HepG2 (cell line): ENCODE measurements at regions not wholly inside any gene's neighbourhood (a gene's known extent, or its start where the extent isn't known, plus 50 kb on each side); places are given as distances from the start of the nearest gene placed in this dataset.
A peak's percentile ranks its signal among the peaks of the same experiment; 100 is the strongest.

Experiments used
- CENPBD1 ChIP-seq: sonication (generic); formaldehyde crosslinking; IDR thresholded peaks from 2 replicates; pipeline ENCODE4 v1.8.0; 2022; ENCODE audit warnings: missing genetic modification reagents, low read depth, mild to moderate bottlenecking, borderline replicate concordance
- DMAP1 ChIP-seq: IDR thresholded peaks from 2 replicates; pipeline ENCODE4 v1.6.1; 2016
- HNF1A ChIP-seq, 2 experiments: sonication (generic) in 1 of 2; formaldehyde crosslinking in 1 of 2; IDR thresholded peaks; 2 replicates each; pipeline versions ENCODE4 v1.4.0 to v1.6.1; 2016 to 2020; ENCODE audit warnings: borderline replicate concordance in 1 of 2, low read depth in 1 of 2, mild to moderate bottlenecking in 1 of 2, missing genetic modification reagents in 1 of 2
- KDM2A ChIP-seq: sonication (generic); formaldehyde crosslinking; IDR thresholded peaks from 2 replicates; pipeline ENCODE4 v1.4.0; 2020; ENCODE audit warnings: low read depth, missing genetic modification reagents, borderline replicate concordance
- MAFK ChIP-seq, 2 experiments: IDR thresholded peaks in 1 of 2; conservative IDR thresholded peaks in 1 of 2; 2 replicates each; pipeline ENCODE4 v1.6.1; 2011; ENCODE audit warnings: improper control_type of control experiment in 2 of 2, low read length in 2 of 2
- PRDM10 ChIP-seq: sonication (generic); formaldehyde crosslinking; IDR thresholded peaks from 2 replicates; pipeline ENCODE4 v1.4.0; 2020; ENCODE audit warnings: low read depth, missing genetic modification reagents
- SMARCC2 ChIP-seq: fragments of 450-650 bp; IDR thresholded peaks from 2 replicates; pipeline ENCODE4 v1.6.1; 2017; ENCODE audit warnings: antibody characterized with exemption, mild to moderate bottlenecking
- SP4 ChIP-seq: sonication (generic); formaldehyde crosslinking; IDR thresholded peaks from 2 replicates; pipeline ENCODE4 v1.8.1; 2023; ENCODE audit warnings: mild to moderate bottlenecking, missing genetic modification reagents
- XRCC5 ChIP-seq: fragments of 200-400 bp; formaldehyde crosslinking; optimal IDR thresholded peaks from 2 replicates; pipeline ENCODE3; 2017; ENCODE audit warnings: mild to moderate bottlenecking, low read length
- ZBTB38 ChIP-seq: sonication (generic); formaldehyde crosslinking; IDR thresholded peaks from 2 replicates; pipeline ENCODE4 v1.5.1; 2020; ENCODE audit warnings: mild to moderate bottlenecking, missing genetic modification reagents
- ZBTB7B ChIP-seq: sonication (generic); formaldehyde crosslinking; IDR thresholded peaks from 2 replicates; pipeline ENCODE4 v1.4.0; 2020; ENCODE audit warnings: missing genetic modification reagents
- ZFYVE20 ChIP-seq: sonication (generic); formaldehyde crosslinking; IDR thresholded peaks from 2 replicates; pipeline ENCODE4 v1.8.0; 2023; ENCODE audit warnings: low read depth, mild to moderate bottlenecking, moderate library complexity, missing genetic modification reagents, borderline replicate concordance
- ZNF260 ChIP-seq: sonication (generic); formaldehyde crosslinking; IDR thresholded peaks from 2 replicates; pipeline ENCODE4 v1.4.0; 2020; ENCODE audit warnings: missing genetic modification reagents, low read depth, mild to moderate bottlenecking, borderline replicate concordance

DNA sequence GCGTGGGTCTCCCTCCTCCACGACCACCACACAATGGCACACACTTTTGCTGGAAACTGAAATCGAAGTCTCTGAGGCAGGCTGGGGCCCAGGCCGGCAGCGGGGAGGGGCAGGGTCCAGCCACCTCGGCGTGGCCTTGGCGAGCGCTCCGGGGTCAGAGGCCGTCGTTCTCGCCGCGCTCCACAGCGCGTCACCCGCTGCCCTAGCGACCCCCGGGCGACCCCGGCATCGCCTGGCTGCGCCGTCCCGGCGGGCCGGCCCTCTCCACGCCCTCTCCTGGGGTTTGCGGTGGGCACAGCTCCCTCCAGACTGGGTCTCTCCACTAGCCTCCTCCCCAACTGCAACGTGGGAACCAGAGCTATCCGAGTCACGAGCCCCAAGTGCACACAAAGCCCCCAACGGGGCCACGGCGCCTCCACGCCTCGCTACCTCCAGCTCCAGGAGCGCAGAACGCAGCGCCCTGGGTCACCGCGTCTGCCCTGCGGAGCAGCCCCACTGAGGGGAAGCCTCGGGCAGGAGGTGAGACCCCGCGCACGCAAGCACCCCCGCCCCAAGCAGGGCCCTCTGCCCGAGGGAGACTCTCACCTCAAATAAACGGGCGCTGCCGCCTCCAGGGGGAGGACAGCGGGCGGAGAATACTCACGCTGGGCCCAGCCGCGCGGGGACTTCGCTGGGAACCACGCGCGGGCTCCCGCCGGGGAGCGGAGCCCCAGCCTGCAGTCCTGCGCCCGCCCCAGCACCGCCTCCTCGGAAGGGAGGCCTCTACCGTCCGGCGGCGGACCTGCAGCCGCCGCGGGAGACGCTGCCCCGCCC is 134.0 kb upstream of the BARHL2 start (continued):
- no peak for TF ChIP-seq CENPBD1 (CRISPR knock-in tag)
- peak; percentile 61 for TF ChIP-seq DMAP1
- TF ChIP-seq ZBTB7B (CRISPR knock-in tag): peak; percentile 61; the same call in 1 of the 2 replicates
- peak; percentile 71 for TF ChIP-seq KDM2A (CRISPR knock-in tag)
- no peak for TF ChIP-seq XRCC5
- no peak for TF ChIP-seq SMARCC2
- TF ChIP-seq PRDM10 (CRISPR knock-in tag): 0 out of 2 replicates have a peak, but pooled peaks have one; percentile 16
- no peak for TF ChIP-seq ZNF260 (CRISPR knock-in tag)
- TF ChIP-seq SP4 (CRISPR knock-in tag): no peak; the same call in 1 of the 2 replicates
- TF ChIP-seq HNF1A (IDR thresholded peaks at IDR 0.05; ENCODE audit: low read depth): no peak
- no peak for TF ChIP-seq HNF1A (CRISPR knock-in tag; IDR thresholded peaks at IDR 0.05; ENCODE audit: borderline replicate concordance)
- TF ChIP-seq ZFYVE20: no peak
- no peak for TF ChIP-seq MAFK (conservative IDR thresholded peaks at IDR 0.05 in 1 of 2, IDR thresholded peaks at IDR 0.05 in 1 of 2; ENCODE audit: low read length in 2 of 2)
- TF ChIP-seq ZBTB38 (CRISPR knock-in tag): no peak
